ENCODE measurements at regions not wholly inside any gene's neighbourhood (a gene's known extent, or its start where the extent isn't known, plus 50 kb on each side); places are given as distances from the start of the nearest gene placed in this dataset.

DNA sequence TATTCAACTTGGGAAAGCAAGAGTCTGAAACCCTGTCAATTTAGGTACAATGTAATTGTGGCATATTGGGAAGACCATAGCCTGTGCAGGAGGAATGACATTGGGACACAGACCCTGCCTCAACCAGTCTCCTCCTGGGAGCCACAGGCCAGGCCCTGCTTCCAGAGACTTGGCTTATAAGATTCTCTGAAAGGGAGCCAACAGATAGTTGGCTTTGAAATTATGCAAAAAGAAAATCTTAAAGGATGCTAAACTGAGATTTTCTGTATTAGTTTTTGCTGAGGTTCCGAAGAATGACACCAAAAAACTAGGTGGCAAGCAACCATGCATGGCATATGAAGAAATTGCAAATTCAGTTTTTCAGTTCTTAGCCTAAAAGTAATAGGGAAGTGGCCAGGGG, 76.4 kb upstream of the CYRIA start:
- no peak for TF ChIP-seq CTCF (conservative IDR thresholded peaks at IDR 0.05)
- TF ChIP-seq EZH2 (IDR thresholded peaks at IDR 0.05; ENCODE audit: low read depth): no peak

Measured in PC-9 (cell line).